ENCODE measurements at regions not wholly inside any gene's neighbourhood (a gene's known extent, or its start where the extent isn't known, plus 50 kb on each side); places are given as distances from the start of the nearest gene placed in this dataset.

GRCh38 chr12:77166696-77167095 lies 101.3 kb upstream of the E2F7 start:
- no peaks in the 10 kb centered on the region for H3K36me3 ChIP-seq (ENCODE audit: insufficient read depth, low read length)
- H3K9ac ChIP-seq (ENCODE audit: low read depth, low read length) = no peak overlapping the region
- no peak overlapping the region for H2AFZ ChIP-seq (ENCODE audit: low read depth, low read length)
- TF ChIP-seq, protein P1, sequence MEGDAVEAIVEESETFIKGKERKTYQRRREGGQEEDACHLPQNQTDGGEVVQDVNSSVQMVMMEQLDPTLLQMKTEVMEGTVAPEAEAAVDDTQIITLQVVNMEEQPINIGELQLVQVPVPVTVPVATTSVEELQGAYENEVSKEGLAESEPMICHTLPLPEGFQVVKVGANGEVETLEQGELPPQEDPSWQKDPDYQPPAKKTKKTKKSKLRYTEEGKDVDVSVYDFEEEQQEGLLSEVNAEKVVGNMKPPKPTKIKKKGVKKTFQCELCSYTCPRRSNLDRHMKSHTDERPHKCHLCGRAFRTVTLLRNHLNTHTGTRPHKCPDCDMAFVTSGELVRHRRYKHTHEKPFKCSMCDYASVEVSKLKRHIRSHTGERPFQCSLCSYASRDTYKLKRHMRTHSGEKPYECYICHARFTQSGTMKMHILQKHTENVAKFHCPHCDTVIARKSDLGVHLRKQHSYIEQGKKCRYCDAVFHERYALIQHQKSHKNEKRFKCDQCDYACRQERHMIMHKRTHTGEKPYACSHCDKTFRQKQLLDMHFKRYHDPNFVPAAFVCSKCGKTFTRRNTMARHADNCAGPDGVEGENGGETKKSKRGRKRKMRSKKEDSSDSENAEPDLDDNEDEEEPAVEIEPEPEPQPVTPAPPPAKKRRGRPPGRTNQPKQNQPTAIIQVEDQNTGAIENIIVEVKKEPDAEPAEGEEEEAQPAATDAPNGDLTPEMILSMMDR (IDR thresholded peaks at IDR 0.05; ENCODE audit: borderline replicate concordance, extremely low read depth, low read length, poor library complexity, severe bottlenecking) = no peak
- TF ChIP-seq EZH2 (IDR thresholded peaks at IDR 0.05; ENCODE audit: borderline replicate concordance, low read depth, low read length, severe bottlenecking) = no peak
- DNase-seq (no peak), ATAC-seq (ENCODE audit: insufficient read depth, low read depth) (no peak)
- no peak overlapping the region for H3K27ac ChIP-seq (ENCODE audit: low read length)
- no peaks in the 10 kb centered on the region for H3K79me2 ChIP-seq (ENCODE audit: insufficient read depth, low read length)
- H4K20me1 ChIP-seq (ENCODE audit: insufficient read depth, low read length) = no peaks in the 10 kb centered on the region
- H3K4me2 ChIP-seq (ENCODE audit: insufficient read depth, low read length) = no peak overlapping the region
- H3K27me3 ChIP-seq (ENCODE audit: insufficient read depth, low read length, poor library complexity) = no peaks in the 10 kb centered on the region
- no peak overlapping the region for H3K4me3 ChIP-seq (ENCODE audit: low read depth in 1 of 2, low read length in 2 of 2)
- no peaks in the 10 kb centered on the region for H3K4me1 ChIP-seq (ENCODE audit: insufficient read depth, low read length)
- no peaks in the 10 kb centered on the region for H3K9me3 ChIP-seq (ENCODE audit: insufficient read depth, low read length, severe bottlenecking)

DNA sequence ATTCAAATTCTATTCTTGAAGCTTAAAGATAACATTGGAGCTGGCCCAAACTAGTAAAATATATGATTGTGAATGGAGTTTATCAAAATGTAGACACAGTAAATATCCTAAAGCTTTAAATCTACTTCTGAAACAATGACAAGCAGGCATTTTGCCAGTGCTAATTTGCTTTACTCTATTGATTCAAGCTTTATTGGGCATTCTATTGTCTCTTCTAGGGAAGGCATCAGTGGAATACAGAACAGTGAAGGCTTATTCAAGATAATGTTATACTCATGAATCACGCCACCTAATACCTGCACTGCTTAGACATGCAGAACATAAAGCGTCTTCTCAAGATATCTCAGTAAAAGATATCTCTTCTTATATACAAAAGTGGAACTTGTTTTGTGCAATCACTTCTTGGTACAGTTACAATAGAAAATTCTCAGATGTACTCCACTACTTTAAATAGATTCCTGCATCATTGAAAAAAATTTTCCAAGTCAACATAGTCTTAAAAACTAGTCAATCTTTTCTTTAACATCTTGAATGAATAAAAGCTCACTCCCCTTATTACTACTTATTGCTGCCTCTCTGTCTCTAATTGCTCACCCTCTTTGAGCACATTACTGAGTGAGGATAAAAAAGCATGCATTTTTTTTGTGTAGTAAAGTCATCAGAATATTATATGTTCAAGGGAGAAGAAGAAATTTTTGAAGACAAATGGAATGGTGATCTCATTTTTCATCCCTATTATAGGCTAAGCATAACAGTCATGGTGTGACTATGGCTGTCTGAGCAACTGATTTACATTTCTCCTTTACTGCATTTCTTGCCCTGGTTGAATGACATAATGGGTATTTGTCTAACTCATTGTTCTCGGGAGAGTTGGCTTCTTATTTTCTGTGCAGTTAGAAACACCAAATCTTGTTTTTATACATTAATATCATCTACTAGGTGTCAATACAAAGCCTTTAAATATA lies 98.0 kb upstream of the E2F7 start:
- TF ChIP-seq, protein P1 (IDR thresholded peaks at IDR 0.05; ENCODE audit: borderline replicate concordance, extremely low read depth, low read length, poor library complexity, severe bottlenecking) = no peak
- TF ChIP-seq EZH2 (IDR thresholded peaks at IDR 0.05; ENCODE audit: borderline replicate concordance, low read depth, low read length, severe bottlenecking) = no peak
- H3K9me3 ChIP-seq (ENCODE audit: insufficient read depth, low read length, severe bottlenecking) = no peaks in the 10 kb centered on the region
- DNase-seq = no peak
- no peaks in the 10 kb centered on the region for H3K27me3 ChIP-seq (ENCODE audit: insufficient read depth, low read length, poor library complexity)
- H3K4me3 ChIP-seq (ENCODE audit: low read depth in 1 of 2, low read length in 2 of 2) = no peak overlapping the region
- no peaks in the 10 kb centered on the region for H3K36me3 ChIP-seq (ENCODE audit: insufficient read depth, low read length)
- H3K27ac ChIP-seq (ENCODE audit: low read length) = no peak overlapping the region
- no peaks in the 10 kb centered on the region for H4K20me1 ChIP-seq (ENCODE audit: insufficient read depth, low read length)
- no peak for ATAC-seq (ENCODE audit: insufficient read depth, low read depth)
- H3K9ac ChIP-seq (ENCODE audit: low read depth, low read length) = no peak overlapping the region
- H3K4me1 ChIP-seq (ENCODE audit: insufficient read depth, low read length) = no peaks in the 10 kb centered on the region
- no peak overlapping the region for H2AFZ ChIP-seq (ENCODE audit: low read depth, low read length)
- no peak overlapping the region for H3K4me2 ChIP-seq (ENCODE audit: insufficient read depth, low read length)
- H3K79me2 ChIP-seq (ENCODE audit: insufficient read depth, low read length) = no peaks in the 10 kb centered on the region

GRCh38 chr12:77161944-77162343 lies 96.6 kb upstream of the E2F7 start:
- H3K4me1 ChIP-seq (ENCODE audit: insufficient read depth, low read length) = no peaks in the 10 kb centered on the region
- no peak for TF ChIP-seq EZH2 (IDR thresholded peaks at IDR 0.05; ENCODE audit: borderline replicate concordance, low read depth, low read length, severe bottlenecking)
- TF ChIP-seq, protein P1 (IDR thresholded peaks at IDR 0.05; ENCODE audit: borderline replicate concordance, extremely low read depth, low read length, poor library complexity, severe bottlenecking) = no peak
- no peak for DNase-seq

More at GRCh38 chr12:77161944-77162343, 96.6 kb upstream of the E2F7 start:
- Histone ChIP-seq H2AFZ (ENCODE audit: low read depth, low read length) (no peak overlapping the region), H3K79me2 (ENCODE audit: insufficient read depth, low read length) (no peaks in the 10 kb centered on the region), H3K27ac (ENCODE audit: low read length) (no peak overlapping the region), H3K4me3 (ENCODE audit: low read depth in 1 of 2, low read length in 2 of 2) (no peak overlapping the region), H3K4me2 (ENCODE audit: insufficient read depth, low read length) (no peak overlapping the region), H3K9ac (ENCODE audit: low read depth, low read length) (no peak overlapping the region), H4K20me1 (ENCODE audit: insufficient read depth, low read length) (no peaks in the 10 kb centered on the region), H3K9me3 (ENCODE audit: insufficient read depth, low read length, severe bottlenecking) (no peaks in the 10 kb centered on the region), H3K36me3 (ENCODE audit: insufficient read depth, low read length) (no peaks in the 10 kb centered on the region), H3K27me3 (ENCODE audit: insufficient read depth, low read length, poor library complexity) (no peaks in the 10 kb centered on the region)
- ATAC-seq (ENCODE audit: insufficient read depth, low read depth) = no peak
